Lower lobe of right lung (tissue), 2 donors: ENCODE measurements at regions not wholly inside any gene's neighbourhood (a gene's known extent, or its start where the extent isn't known, plus 50 kb on each side); places are given as distances from the start of the nearest gene placed in this dataset.
"Not testable (repeated sequence)": the region's sequence is repeated elsewhere in the genome, so short reads cannot be mapped to it uniquely, and the experiment has no call there.

ENCODE experiments used
- ATAC-seq, 2 donors: fragments of 200-7000 bp; cut with Tn5 transposase; one replicate each; pipeline ENCODE4 v1.9.1; 2020 to 2022; ENCODE audit warnings: mild to moderate bottlenecking in 2 of 2, moderate library complexity in 2 of 2
- DNase-seq: peaks from one replicate; pipeline ENCODE4 v3.0.0-alpha.2; 2020
- H3K27ac ChIP-seq: fragments of 200-600 bp; one replicate; pipeline ENCODE4 v1.8.0; 2022
- H3K27me3 ChIP-seq: fragments of 200-600 bp; one replicate; pipeline ENCODE4 v1.8.0; 2022; ENCODE audit warnings: low read depth
- H3K36me3 ChIP-seq: fragments of 200-600 bp; one replicate; pipeline ENCODE4 v1.8.0; 2022; ENCODE audit warnings: mild to moderate bottlenecking
- H3K4me1 ChIP-seq: fragments of 200-600 bp; one replicate; pipeline ENCODE4 v1.8.0; 2022
- H3K4me3 ChIP-seq: fragments of 200-600 bp; one replicate; pipeline ENCODE4 v1.8.0; 2022; ENCODE audit warnings: mild to moderate bottlenecking
- H3K9me3 ChIP-seq: fragments of 200-600 bp; one replicate; pipeline ENCODE4 v1.8.0; 2022
- CTCF ChIP-seq: fragments of 200-600 bp; IDR thresholded peaks from one replicate; pipeline ENCODE4 v1.8.0; 2022; ENCODE audit warnings: antibody characterized with exemption, mild to moderate bottlenecking
- intact Hi-C: fragments of 100-400 bp; cut with DNase I; formaldehyde crosslinking; loops from one replicate; pipeline ENCODE4 v1.11.0; 2022
- donor health status: DM: no; HTN: yes; CAD: no; lungs with severe emphysema.

- ATAC-seq, result no peak
- peaks cover 2% of the 10 kb centered on the region for H3K4me1 ChIP-seq
- H3K9me3 ChIP-seq, result no peaks in the 10 kb centered on the region
- no peaks in the 10 kb centered on the region for H3K36me3 ChIP-seq
- no peak overlapping the region for H3K4me3 ChIP-seq
- DNase-seq, result no peak
- intact Hi-C loops, result no loop called here
- no peak overlapping the region for H3K27ac ChIP-seq
- no peak for TF ChIP-seq CTCF
- H3K27me3 ChIP-seq, result peaks cover 2% of the 10 kb centered on the region
Measured at GRCh38 chr19:14328406-14328805, 52.8 kb upstream of the ADGRE5 start.

DNA sequence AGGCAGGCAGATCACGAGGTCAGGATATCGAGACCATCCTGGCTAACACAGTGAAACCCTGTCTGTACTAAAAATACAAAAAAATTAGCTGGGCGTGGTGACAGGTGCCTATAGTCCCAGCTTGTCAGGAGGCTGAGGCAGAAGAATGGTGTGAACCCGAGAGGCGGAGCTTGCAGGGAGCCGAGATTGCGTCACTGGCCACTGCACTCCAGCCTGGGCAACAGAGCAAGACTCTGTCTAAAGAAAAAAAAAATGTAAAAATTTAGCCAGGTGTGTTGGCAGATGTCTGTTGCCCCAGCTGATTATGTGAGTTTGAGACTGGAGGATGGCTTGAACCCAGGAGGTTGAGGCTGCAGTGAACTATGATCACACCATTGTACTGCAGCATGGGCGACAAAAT is 54.2 kb upstream of the ADGRE5 start:
- ATAC-seq, DNase-seq, intact Hi-C loops, H3K27me3 ChIP-seq, H3K27ac ChIP-seq, H3K4me3 ChIP-seq, H3K36me3 ChIP-seq, H3K9me3 ChIP-seq, H3K4me1 ChIP-seq: not testable (repeated sequence)

- intact Hi-C loops, result no loop called here
- Histone ChIP-seq H3K4me1 (no peaks in the 10 kb centered on the region), H3K9me3 (no peaks in the 10 kb centered on the region), H3K4me3 (no peak overlapping the region), H3K36me3 (no peaks in the 10 kb centered on the region), H3K27me3 (no peaks in the 10 kb centered on the region), H3K27ac (no peak overlapping the region)
- ATAC-seq (no peak), DNase-seq (no peak)
- no peak for TF ChIP-seq CTCF
Measured at GRCh38 chr19:14325863-14326262, 55.4 kb upstream of the ADGRE5 start.

DNA sequence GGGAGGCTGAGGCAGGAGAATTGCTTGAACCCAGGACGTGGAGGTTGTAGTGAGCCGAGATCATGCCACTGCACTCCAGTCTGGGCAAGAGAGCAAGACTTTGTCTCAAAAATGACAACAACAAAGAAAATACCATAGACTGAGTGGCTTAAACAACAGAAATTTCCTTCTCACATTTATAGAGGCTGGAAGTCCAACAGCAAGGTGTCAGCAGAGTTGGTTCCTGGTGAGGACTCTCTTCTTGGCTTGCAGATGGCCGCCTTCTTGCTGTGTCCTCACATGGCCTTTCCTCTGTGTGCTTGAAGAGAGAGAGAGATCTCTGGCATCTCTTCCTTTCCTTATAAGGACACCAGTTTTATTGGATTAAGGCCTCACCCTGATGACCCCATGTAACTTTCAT is 56.1 kb upstream of the ADGRE5 start:
- TF ChIP-seq CTCF, result no peak
- intact Hi-C loops, result no loop called here
- Histone ChIP-seq H3K36me3 (no peaks in the 10 kb centered on the region), H3K9me3 (no peaks in the 10 kb centered on the region), H3K4me1 (no peaks in the 10 kb centered on the region), H3K4me3 (no peak overlapping the region), H3K27ac (no peak overlapping the region), H3K27me3 (no peaks in the 10 kb centered on the region)
- DNase-seq (no peak), ATAC-seq (no peak)

GRCh38 chr19:14322889-14323463 is 58.3 kb upstream of the ADGRE5 start:
- intact Hi-C loops, result no loop called here
- DNase-seq, result no peak
- no peak for ATAC-seq

DNA sequence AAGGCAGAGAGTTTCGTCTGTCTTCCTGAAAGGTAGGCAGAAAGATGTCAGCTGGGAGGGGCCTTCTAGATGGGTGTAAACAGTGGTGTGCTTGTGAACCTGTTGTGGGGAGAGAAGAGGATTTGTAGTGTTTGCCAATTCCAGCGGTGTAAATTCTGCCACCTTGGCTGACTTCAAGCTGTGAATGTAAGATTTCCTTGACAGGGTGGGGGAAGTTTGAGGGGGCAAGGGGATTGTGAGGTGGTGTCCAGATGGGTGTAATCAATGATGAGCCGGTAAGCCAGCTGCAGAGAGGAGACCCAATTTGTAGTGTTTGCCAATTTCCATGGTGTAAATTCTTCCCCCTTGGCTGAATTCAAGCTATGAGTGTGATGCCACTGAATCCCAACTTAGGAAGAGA is 61.0 kb upstream of the ADGRE5 start:
- intact Hi-C loops, result no loop called here
- no peak for TF ChIP-seq CTCF
- Histone ChIP-seq H3K27ac (no peak overlapping the region), H3K36me3 (no peaks in the 10 kb centered on the region), H3K4me3 (no peak overlapping the region), H3K4me1 (no peaks in the 10 kb centered on the region), H3K27me3 (no peaks in the 10 kb centered on the region), H3K9me3 (no peaks in the 10 kb centered on the region)
- ATAC-seq (no peak), DNase-seq (no peak)

More at GRCh38 chr19:14322889-14323463, 58.3 kb upstream of the ADGRE5 start:
- H3K27ac ChIP-seq, result no peak overlapping the region
- H3K4me1 ChIP-seq, result no peaks in the 10 kb centered on the region
- H3K36me3 ChIP-seq, result no peaks in the 10 kb centered on the region
- no peak overlapping the region for H3K4me3 ChIP-seq
- no peaks in the 10 kb centered on the region for H3K9me3 ChIP-seq
- TF ChIP-seq CTCF, result no peak
- H3K27me3 ChIP-seq, result no peaks in the 10 kb centered on the region

DNA sequence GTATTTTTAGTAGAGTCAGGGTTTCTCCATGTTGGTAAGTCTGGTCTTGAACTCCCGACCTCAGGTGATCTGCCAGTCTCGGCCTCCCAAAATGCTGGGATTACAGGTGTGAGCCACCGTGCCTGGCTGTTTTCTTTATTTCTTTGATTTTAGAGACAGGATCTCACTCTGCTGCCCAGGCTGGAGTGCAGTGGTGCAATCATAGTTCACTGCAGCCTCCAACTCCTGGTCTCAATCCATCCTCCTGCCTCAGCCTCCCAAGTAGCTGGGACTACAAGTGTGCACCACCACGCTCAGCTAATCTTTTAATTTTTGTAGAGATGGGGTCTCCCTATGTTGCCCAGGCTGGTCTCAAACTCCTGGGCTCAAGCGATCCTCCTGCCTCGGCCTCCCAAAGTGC is 61.5 kb upstream of the ADGRE5 start:
- H3K36me3 ChIP-seq, intact Hi-C loops, H3K9me3 ChIP-seq, H3K4me1 ChIP-seq, H3K27ac ChIP-seq, ATAC-seq, H3K4me3 ChIP-seq, DNase-seq, H3K27me3 ChIP-seq: not testable (repeated sequence)
